Adrenal gland (tissue), 5 donors: ENCODE measurements at regions not wholly inside any gene's neighbourhood (a gene's known extent, or its start where the extent isn't known, plus 50 kb on each side); places are given as distances from the start of the nearest gene placed in this dataset.
"Not testable (repeated sequence)": the region's sequence is repeated elsewhere in the genome, so short reads cannot be mapped to it uniquely, and the experiment has no call there.

Experiments
- POLR2A ChIP-seq, 2 donors: fragments of 450-650 bp; IDR thresholded peaks; one replicate each; pipeline ENCODE4 v1.6.1; 2017; ENCODE audit warnings: antibody characterized with exemption in 2 of 2, mild to moderate bottlenecking in 2 of 2, moderate library complexity in 1 of 2
- TF ChIP-seq, protein P1 (sequence below), 6 experiments: fragments of 450-650 bp in 4 of 6; fragments of 200-600 bp in 2 of 6; sonication (generic) in 1 of 6; IDR thresholded peaks; 1 replicate in 5 of 6; 2 replicates in 1 of 6; pipeline versions ENCODE4 v1.5.1 to v1.8.0; 2016 to 2021; ENCODE audit warnings: antibody characterized with exemption in 6 of 6, mild to moderate bottlenecking in 2 of 6, moderate library complexity in 1 of 6
- donor health status: DM: no; HTN: no; CAD: no.

DNA sequence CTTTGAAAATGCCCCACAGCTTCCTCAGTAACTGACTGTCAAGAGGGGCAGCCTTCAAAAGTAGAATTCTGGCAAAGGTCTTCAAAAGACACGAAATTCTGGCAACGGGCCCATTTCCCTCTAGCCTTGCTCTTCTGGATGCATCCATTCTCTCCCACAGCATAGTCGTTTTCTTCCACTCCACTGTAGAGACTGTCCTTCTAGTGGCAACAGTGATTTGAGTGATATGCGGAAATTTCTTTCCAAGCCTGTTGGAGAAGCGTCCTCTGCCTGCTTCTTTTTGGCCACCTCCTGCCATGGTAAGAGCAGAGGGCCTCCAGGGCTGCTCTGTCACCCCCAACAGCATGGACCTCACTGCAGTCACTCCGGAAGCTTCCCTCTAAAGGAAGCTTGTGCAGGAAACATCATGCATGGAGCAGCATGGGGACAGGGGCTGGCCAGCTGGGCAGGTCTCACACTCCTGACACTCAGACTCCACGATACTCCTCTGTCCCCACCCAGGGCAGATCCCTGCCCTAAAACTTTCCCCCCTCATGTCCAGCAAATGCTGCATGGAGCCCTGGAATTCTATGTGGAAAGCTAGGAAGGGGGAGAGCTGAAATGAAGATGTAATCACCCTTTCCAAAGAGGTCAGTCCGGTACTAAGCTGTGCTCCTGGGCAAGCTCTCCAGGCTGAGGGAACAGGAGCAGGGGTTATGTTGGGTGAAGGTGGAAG, 1505.7 kb upstream of the TPTE start:
- TF ChIP-seq, protein P1, sequence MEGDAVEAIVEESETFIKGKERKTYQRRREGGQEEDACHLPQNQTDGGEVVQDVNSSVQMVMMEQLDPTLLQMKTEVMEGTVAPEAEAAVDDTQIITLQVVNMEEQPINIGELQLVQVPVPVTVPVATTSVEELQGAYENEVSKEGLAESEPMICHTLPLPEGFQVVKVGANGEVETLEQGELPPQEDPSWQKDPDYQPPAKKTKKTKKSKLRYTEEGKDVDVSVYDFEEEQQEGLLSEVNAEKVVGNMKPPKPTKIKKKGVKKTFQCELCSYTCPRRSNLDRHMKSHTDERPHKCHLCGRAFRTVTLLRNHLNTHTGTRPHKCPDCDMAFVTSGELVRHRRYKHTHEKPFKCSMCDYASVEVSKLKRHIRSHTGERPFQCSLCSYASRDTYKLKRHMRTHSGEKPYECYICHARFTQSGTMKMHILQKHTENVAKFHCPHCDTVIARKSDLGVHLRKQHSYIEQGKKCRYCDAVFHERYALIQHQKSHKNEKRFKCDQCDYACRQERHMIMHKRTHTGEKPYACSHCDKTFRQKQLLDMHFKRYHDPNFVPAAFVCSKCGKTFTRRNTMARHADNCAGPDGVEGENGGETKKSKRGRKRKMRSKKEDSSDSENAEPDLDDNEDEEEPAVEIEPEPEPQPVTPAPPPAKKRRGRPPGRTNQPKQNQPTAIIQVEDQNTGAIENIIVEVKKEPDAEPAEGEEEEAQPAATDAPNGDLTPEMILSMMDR (IDR thresholded peaks at IDR 0.05) = not testable (repeated sequence)
- not testable (repeated sequence) for TF ChIP-seq POLR2A (IDR thresholded peaks at IDR 0.05)
